Stimulated activated CD8-positive, alpha-beta memory T cell treated with anti-CD3 and anti-CD28 coated beads, Interleukin-7, amount 100 ng/mL, for 24 hours (primary cell): ENCODE measurements at regions not wholly inside any gene's neighbourhood (a gene's known extent, or its start where the extent isn't known, plus 50 kb on each side); places are given as distances from the start of the nearest gene placed in this dataset.

Experiments used
- DNase-seq: peaks from one replicate; pipeline ENCODE4 v3.0.0-alpha.2; 2020; ENCODE audit warnings: low read depth

GRCh38 chr18:78601349-78601748 lies 378.3 kb upstream of the SALL3 start:
- no peak for DNase-seq

GRCh38 chr18:78601923-78602322 lies 377.7 kb upstream of the SALL3 start:
- no peak for DNase-seq

- DNase-seq: no peak
Measured at GRCh38 chr18:78602430-78602829, 377.2 kb upstream of the SALL3 start.

GRCh38 chr18:78603102-78603983 lies 376.3 kb upstream of the SALL3 start:
- no peak for DNase-seq

GRCh38 chr18:78605255-78605654 lies 374.4 kb upstream of the SALL3 start:
- DNase-seq: no peak

- DNase-seq: no peak
Measured at GRCh38 chr18:78607221-78607620, 372.4 kb upstream of the SALL3 start.

- DNase-seq: no peak
Measured at GRCh38 chr18:78607784-78608183, 371.8 kb upstream of the SALL3 start.

- DNase-seq: no peak
Measured at GRCh38 chr18:78610179-78610578, 369.4 kb upstream of the SALL3 start.

GRCh38 chr18:78611201-78611800 lies 368.3 kb upstream of the SALL3 start:
- DNase-seq: no peak

GRCh38 chr18:78611869-78612268 lies 367.7 kb upstream of the SALL3 start:
- DNase-seq: no peak

GRCh38 chr18:78612318-78612717 lies 367.3 kb upstream of the SALL3 start:
- no peak for DNase-seq

GRCh38 chr18:78612801-78613200 lies 366.8 kb upstream of the SALL3 start:
- no peak for DNase-seq

- DNase-seq: no peak
Measured at GRCh38 chr18:78618726-78619125, 360.9 kb upstream of the SALL3 start.

GRCh38 chr18:78619854-78620253 lies 359.8 kb upstream of the SALL3 start:
- no peak for DNase-seq

GRCh38 chr18:78620326-78620725 lies 359.3 kb upstream of the SALL3 start:
- no peak for DNase-seq

- no peak for DNase-seq
Measured at GRCh38 chr18:78621141-78621755, 358.4 kb upstream of the SALL3 start.

- no peak for DNase-seq
Measured at GRCh38 chr18:78622251-78622906, 357.2 kb upstream of the SALL3 start.

- DNase-seq: no peak
Measured at GRCh38 chr18:78622907-78623541, 356.6 kb upstream of the SALL3 start.

GRCh38 chr18:78624646-78625279 lies 354.9 kb upstream of the SALL3 start:
- no peak for DNase-seq

- no peak for DNase-seq
Measured at GRCh38 chr18:78625847-78626246, 353.8 kb upstream of the SALL3 start.

- no peak for DNase-seq
Measured at GRCh38 chr18:78627551-78628346, 351.9 kb upstream of the SALL3 start.
